ENCODE measurements at regions not wholly inside any gene's neighbourhood (a gene's known extent, or its start where the extent isn't known, plus 50 kb on each side); places are given as distances from the start of the nearest gene placed in this dataset.

- no peak for DNase-seq (ENCODE audit: low read depth in 1 of 2, low spot score in 1 of 2)
- H3K4me2 ChIP-seq, result no peak overlapping the region
- WGBS (ENCODE audit: missing lambda C conversion rate), result 53% methylated on average over 8 of the region's 8 CpGs
- no peak overlapping the region for H3K27ac ChIP-seq
- H3K4me3 ChIP-seq, result no peak overlapping the region
- H3K9me3 ChIP-seq, result no peaks in the 10 kb centered on the region
- ChIA-PET POLR2A (no interaction called here), CTCF (interaction anchor here (0.6 kb wide), 1 partner anchor 1105 kb away, joined by 4 read pairs; no protein-coding TSS in a partner anchor)
- ATAC-seq, result no peak
- TF ChIP-seq RCOR1 (IDR thresholded peaks at IDR 0.05; ENCODE audit: low read depth, low read length), result no peak
- TF ChIP-seq ZFP36 (IDR thresholded peaks at IDR 0.05; ENCODE audit: borderline replicate concordance, partially characterized antibody), result no peak
- no peak for TF ChIP-seq CBX2 (IDR thresholded peaks at IDR 0.05; ENCODE audit: borderline replicate concordance, low read depth)
- no peak for TF ChIP-seq TP53 (CRISPR knock-in tag; IDR thresholded peaks at IDR 0.05)
- no peak for TF ChIP-seq RNF2 (IDR thresholded peaks at IDR 0.05; ENCODE audit: borderline replicate concordance, low read depth)
- no peak for TF ChIP-seq GATA3 (IDR thresholded peaks at IDR 0.05; ENCODE audit: borderline replicate concordance)
- TF ChIP-seq, protein P1, sequence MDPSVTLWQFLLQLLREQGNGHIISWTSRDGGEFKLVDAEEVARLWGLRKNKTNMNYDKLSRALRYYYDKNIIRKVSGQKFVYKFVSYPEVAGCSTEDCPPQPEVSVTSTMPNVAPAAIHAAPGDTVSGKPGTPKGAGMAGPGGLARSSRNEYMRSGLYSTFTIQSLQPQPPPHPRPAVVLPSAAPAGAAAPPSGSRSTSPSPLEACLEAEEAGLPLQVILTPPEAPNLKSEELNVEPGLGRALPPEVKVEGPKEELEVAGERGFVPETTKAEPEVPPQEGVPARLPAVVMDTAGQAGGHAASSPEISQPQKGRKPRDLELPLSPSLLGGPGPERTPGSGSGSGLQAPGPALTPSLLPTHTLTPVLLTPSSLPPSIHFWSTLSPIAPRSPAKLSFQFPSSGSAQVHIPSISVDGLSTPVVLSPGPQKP (IDR thresholded peaks at IDR 0.05; ENCODE audit: low read depth, low read length), result no peak
- TF ChIP-seq MAZ (IDR thresholded peaks at IDR 0.05; ENCODE audit: borderline replicate concordance, low read depth, low read length), result no peak
- TF ChIP-seq SMC3 (IDR thresholded peaks at IDR 0.05), result no peak
- no peak for TF ChIP-seq HEYL (CRISPR knock-in tag; IDR thresholded peaks at IDR 0.05)
- no peak for TF ChIP-seq BHLHE40 (IDR thresholded peaks at IDR 0.05; ENCODE audit: low read depth, low read length)
- TF ChIP-seq, protein P2, sequence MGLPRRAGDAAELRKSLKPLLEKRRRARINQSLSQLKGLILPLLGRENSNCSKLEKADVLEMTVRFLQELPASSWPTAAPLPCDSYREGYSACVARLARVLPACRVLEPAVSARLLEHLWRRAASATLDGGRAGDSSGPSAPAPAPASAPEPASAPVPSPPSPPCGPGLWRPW (IDR thresholded peaks at IDR 0.05), result no peak
- no peak for TF ChIP-seq RARB (CRISPR knock-in tag; IDR thresholded peaks at IDR 0.05)
- no peak for TF ChIP-seq SREBF2 (IDR thresholded peaks at IDR 0.05)
- no peak for FAIRE-seq
- H3K4me1 ChIP-seq, result no peaks in the 10 kb centered on the region
Observed at GRCh38 chr3:43210049-43211027, 76.0 kb upstream of the SNRK start.

GRCh38 chr3:43207628-43208085 is 78.7 kb upstream of the SNRK start:
- 14% methylated on average over 3 of the region's 3 CpGs for WGBS (ENCODE audit: missing lambda C conversion rate)
- Histone ChIP-seq H3K27ac (no peak overlapping the region), H3K9me3 (no peaks in the 10 kb centered on the region), H3K4me3 (no peak overlapping the region), H3K4me1 (no peaks in the 10 kb centered on the region), H3K4me2 (no peak overlapping the region)
- DNase-seq (ENCODE audit: low read depth in 1 of 2, low spot score in 1 of 2) (no peak), FAIRE-seq (no peak), ATAC-seq (no peak)
- TF ChIP-seq HEYL (CRISPR knock-in tag; IDR thresholded peaks at IDR 0.05) (no peak), EHMT2 (IDR thresholded peaks at IDR 0.05; ENCODE audit: low read depth) (no peak), GATA3 (IDR thresholded peaks at IDR 0.05; ENCODE audit: borderline replicate concordance) (no peak), NR3C1 (IDR thresholded peaks at IDR 0.05) (no peak), JUN (IDR thresholded peaks at IDR 0.05) (no peak), CHD4 (IDR thresholded peaks at IDR 0.05; ENCODE audit: borderline replicate concordance) (no peak), ZSCAN20 (CRISPR knock-in tag; IDR thresholded peaks at IDR 0.05) (no peak), MAZ (IDR thresholded peaks at IDR 0.05; ENCODE audit: borderline replicate concordance, low read depth, low read length) (no peak), HOXA7 (CRISPR knock-in tag; IDR thresholded peaks at IDR 0.05) (no peak), POLR2A (IDR thresholded peaks at IDR 0.05; ENCODE audit: low read length) (no peak), JUNB (IDR thresholded peaks at IDR 0.05) (no peak), SREBF2 (IDR thresholded peaks at IDR 0.05) (no peak), CBX2 (IDR thresholded peaks at IDR 0.05; ENCODE audit: borderline replicate concordance, low read depth) (no peak)
- TF ChIP-seq, protein P2 (IDR thresholded peaks at IDR 0.05), result no peak
- TF ChIP-seq, protein P3, sequence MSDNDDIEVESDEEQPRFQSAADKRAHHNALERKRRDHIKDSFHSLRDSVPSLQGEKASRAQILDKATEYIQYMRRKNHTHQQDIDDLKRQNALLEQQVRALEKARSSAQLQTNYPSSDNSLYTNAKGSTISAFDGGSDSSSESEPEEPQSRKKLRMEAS (IDR thresholded peaks at IDR 0.05), result no peak
- CTCF ChIA-PET, result no interaction called here
- POLR2A ChIA-PET, result no interaction called here

Measured in A549 (cell line).